Kasumi-1 (cell line): ENCODE measurements at regions not wholly inside any gene's neighbourhood (a gene's known extent, or its start where the extent isn't known, plus 50 kb on each side); places are given as distances from the start of the nearest gene placed in this dataset.

Experiments
- DNase-seq, 2 experiments: peaks; one replicate each; lab custom pipeline; 2025; lab: John Stamatoyannopoulos, UW

GRCh38 chr13:72585254-72585653 is 142.2 kb downstream of the MZT1 start:
- DNase-seq = no peak

- DNase-seq = no peak
Measured at GRCh38 chr13:72571191-72571590, 156.2 kb downstream of the MZT1 start.

GRCh38 chr13:72570019-72570418 is 157.4 kb downstream of the MZT1 start:
- peak in 1 of 2 experiments; percentile 10 for DNase-seq

DNA sequence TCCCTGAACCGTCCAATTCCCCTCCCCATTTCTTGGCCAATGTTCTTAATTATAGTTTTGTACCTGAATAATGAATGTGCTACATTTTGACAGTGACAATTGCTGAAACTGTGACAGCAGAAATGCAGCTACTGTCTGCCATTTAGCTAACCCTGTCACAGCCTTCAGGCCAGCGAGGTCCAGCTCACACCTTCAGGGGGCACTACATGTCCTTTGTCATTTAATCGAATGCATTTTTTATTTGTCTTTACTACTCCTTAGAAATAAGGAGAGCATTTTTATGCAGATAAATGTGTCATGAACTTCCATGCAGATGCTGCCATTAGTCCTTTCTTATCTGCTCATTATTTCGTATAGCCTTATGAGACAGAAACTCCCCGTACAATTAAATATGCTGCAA is 159.9 kb downstream of the MZT1 start:
- DNase-seq = no peak

DNA sequence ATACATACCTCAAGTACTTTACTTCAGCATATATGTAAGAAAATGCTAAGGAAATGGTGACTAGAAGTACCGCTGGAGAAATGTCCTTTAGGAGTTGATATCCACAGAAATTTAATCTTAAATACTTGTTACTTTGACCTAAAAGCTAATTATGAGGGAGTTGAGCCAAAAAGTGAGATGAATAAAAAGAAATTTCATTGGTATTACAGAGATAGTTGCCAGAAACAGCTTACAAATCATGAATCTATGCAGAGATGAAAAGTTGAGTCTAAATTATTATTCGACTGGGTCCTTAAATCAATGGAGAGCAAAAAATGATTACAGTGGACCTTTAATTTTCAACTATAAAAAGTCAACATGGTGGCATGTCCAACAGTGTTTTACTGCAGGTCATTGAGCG is 160.9 kb downstream of the MZT1 start:
- no peak for DNase-seq

DNA sequence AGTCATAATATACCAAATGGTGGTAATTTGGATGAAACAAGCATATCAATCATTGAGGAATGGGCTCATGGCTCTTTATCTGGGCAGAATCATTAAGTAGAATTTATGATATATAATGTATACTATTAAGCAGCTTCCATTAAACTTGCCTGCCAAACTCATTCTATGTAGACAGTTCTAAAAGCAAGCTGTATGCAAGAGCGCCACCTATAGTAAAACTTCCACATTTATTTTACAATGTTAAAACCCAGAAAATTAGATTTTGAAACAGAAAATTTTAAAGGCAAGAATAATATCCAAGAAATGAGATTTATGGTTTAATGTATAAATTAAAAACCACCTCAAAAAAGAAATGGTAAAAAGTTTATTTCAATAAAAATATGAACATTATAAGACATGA is 161.5 kb downstream of the MZT1 start:
- DNase-seq = peak; percentile 72 to 78

DNA sequence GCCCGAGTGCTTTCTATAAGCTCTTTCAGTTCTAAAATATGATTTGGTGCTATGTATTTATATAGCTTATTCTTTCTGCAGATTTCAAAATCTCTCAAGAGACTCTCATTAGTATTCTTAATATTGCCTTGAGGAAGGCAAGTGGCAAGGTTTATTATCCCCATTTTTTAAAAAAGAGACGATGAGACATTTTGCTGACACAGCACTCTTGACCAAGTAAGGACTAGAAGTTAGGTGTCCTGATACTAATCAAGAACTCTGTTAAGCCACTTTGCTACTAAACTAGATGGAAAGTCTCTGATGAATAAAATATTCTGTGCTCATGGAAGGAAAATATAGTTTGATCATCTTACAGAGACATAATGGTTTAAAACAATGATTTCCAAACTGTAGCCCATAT is 164.7 kb downstream of the MZT1 start:
- DNase-seq = no peak

- DNase-seq = no peak
Measured at GRCh38 chr13:72561791-72562190, 165.6 kb downstream of the MZT1 start.

GRCh38 chr13:72559716-72560115 is 167.7 kb downstream of the MZT1 start:
- no peak for DNase-seq

GRCh38 chr13:72556945-72557344 is 170.5 kb downstream of the MZT1 start:
- DNase-seq = no peak

- no peak for DNase-seq
Measured at GRCh38 chr13:72555601-72556000, 171.8 kb downstream of the MZT1 start.

DNA sequence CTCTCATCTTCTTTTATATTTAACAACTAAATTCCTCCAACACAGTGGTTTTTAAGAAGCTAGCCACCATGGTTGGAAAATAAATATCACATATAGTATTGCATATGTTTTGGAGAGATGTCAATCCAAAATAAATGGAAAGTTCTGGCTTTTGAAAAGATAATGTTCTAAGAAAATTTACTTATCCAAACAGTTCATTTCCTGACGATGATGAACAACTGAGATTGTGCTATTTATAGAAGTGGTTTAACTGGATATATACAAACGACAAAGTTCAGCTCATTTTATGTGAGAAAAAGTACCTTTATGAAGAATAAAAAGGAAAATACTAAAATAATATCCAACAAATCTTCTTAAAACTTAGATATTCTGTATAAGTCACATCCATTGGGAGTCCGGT is 174.7 kb downstream of the MZT1 start:
- DNase-seq = no peak

- DNase-seq = peak; percentile 5 to 41
Measured at GRCh38 chr13:72545895-72546294, 181.5 kb downstream of the MZT1 start.

GRCh38 chr13:72545030-72545719 is 182.3 kb downstream of the MZT1 start:
- no peak for DNase-seq

DNA sequence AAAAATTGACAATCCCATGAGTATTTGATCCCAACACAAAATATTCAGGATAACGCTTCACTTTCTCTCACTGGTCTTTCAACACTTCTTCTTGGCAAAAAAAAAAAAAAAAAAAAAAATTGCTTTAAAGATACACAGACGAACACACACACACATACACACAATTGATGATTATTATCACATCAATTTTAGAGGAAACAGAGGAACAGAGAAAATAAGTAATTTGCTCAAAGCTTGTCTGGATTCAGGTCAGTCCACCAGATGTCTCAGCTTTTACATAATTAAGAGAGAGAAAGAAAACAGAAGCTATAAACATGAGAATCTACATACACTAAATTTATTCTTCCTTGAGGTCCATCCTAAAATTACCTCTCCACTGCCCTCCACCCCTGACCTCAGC is 183.4 kb downstream of the MZT1 start:
- DNase-seq = no peak

- DNase-seq = no peak
Measured at GRCh38 chr13:72542241-72542640, 185.2 kb downstream of the MZT1 start.

GRCh38 chr13:72541674-72542073 is 185.8 kb downstream of the MZT1 start:
- DNase-seq = no peak

DNA sequence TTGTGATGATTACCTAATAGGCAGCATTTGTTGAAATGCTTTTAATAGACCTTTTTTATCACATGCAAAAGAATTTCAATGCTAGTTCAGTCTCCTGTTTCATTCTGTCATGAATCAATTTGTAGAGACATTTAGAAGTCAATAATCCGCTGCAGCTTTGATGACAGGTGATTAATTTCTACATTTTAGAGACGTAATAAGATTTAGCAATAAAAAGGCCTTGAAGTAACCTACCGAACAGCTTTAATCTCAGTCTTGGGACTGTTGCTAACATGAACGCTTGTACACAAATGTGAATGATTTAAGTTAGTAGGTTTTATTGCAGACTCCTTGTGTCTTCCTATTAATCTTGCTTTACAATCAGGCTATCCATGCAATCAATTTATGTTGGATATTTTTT is 186.5 kb downstream of the MZT1 start:
- no peak for DNase-seq

- peak in 1 of 2 experiments; percentile 9 for DNase-seq
Measured at GRCh38 chr13:72539925-72540324, 187.5 kb downstream of the MZT1 start.

- DNase-seq = no peak
Measured at GRCh38 chr13:72537782-72538181, 189.6 kb downstream of the MZT1 start.

- DNase-seq = no peak
Measured at GRCh38 chr13:72537395-72537780, 190.0 kb downstream of the MZT1 start.

DNA sequence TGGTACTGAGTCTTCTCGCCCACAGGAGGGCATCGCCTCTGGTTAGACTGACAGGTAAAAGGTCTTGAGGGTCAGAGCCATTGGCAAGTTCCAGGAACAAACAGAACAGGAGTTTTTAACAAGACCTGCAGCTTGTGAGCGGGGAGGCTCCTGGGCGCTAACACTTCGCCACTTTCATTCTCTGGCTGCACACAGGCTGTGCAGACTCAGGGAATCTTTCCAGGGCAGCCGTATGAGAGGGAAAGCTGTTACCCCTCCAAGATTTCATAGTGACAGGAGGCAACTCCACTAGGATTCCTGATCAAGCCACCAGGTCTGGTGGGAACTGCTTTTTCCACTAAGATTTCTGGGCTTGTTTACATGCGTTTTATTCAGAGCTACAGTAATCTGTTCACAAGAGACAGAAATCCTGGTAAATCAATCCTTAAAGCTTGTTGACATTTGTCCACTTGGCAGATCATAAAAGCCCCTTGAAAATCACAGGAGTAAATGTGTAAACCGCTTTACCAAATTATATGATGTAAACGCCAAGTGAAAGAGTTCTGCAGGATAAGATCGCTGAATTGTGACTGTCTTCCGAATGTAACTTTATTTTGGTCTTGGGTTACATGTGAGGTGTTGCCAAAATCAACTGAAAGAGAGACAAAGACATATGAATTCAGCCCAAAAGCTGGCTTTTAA is 190.6 kb downstream of the MZT1 start:
- DNase-seq = no peak

- DNase-seq = no peak
Measured at GRCh38 chr13:72534951-72535640, 192.3 kb downstream of the MZT1 start.
